ENCODE measurements at regions not wholly inside any gene's neighbourhood (a gene's known extent, or its start where the extent isn't known, plus 50 kb on each side); places are given as distances from the start of the nearest gene placed in this dataset.
A peak's percentile ranks its signal among the peaks of the same experiment; 100 is the strongest.

GRCh38 chr13:34410678-34411077 lies 531.4 kb upstream of the NBEA start:
- no peak for DNase-seq (ENCODE audit: low read depth)

GRCh38 chr13:34411177-34411576 lies 530.9 kb upstream of the NBEA start:
- no peak for DNase-seq (ENCODE audit: low read depth)

GRCh38 chr13:34411894-34412293 lies 530.2 kb upstream of the NBEA start:
- no peak for DNase-seq (ENCODE audit: low read depth)

- DNase-seq (ENCODE audit: low read depth) = no peak
These were observed 529.8 kb upstream of the NBEA start for GRCh38 chr13:34412295-34412694.

- peak; percentile 86 for DNase-seq (ENCODE audit: low read depth)
These were observed 529.2 kb upstream of the NBEA start for GRCh38 chr13:34412817-34413375.

GRCh38 chr13:34413538-34414210 lies 528.4 kb upstream of the NBEA start:
- peak; percentile 67 for DNase-seq (ENCODE audit: low read depth)

- DNase-seq (ENCODE audit: low read depth) = no peak
These were observed 527.5 kb upstream of the NBEA start for GRCh38 chr13:34414616-34415015.

- peak; percentile 34 for DNase-seq (ENCODE audit: low read depth)
These were observed 525.1 kb upstream of the NBEA start for GRCh38 chr13:34416971-34417380.

- no peak for DNase-seq (ENCODE audit: low read depth)
These were observed 524.2 kb upstream of the NBEA start for GRCh38 chr13:34417896-34418295.

- DNase-seq (ENCODE audit: low read depth) = no peak
These were observed 523.0 kb upstream of the NBEA start for GRCh38 chr13:34419025-34419424.

GRCh38 chr13:34419755-34420154 lies 522.3 kb upstream of the NBEA start:
- DNase-seq (ENCODE audit: low read depth) = no peak

GRCh38 chr13:34420702-34421346 lies 521.2 kb upstream of the NBEA start:
- DNase-seq (ENCODE audit: low read depth) = no peak

- DNase-seq (ENCODE audit: low read depth) = no peak
These were observed 520.7 kb upstream of the NBEA start for GRCh38 chr13:34421347-34421719.

GRCh38 chr13:34421858-34422475 lies 520.1 kb upstream of the NBEA start:
- DNase-seq (ENCODE audit: low read depth) = no peak

GRCh38 chr13:34422956-34423355 lies 519.1 kb upstream of the NBEA start:
- no peak for DNase-seq (ENCODE audit: low read depth)

GRCh38 chr13:34425327-34425949 lies 516.6 kb upstream of the NBEA start:
- no peak for DNase-seq (ENCODE audit: low read depth)

- no peak for DNase-seq (ENCODE audit: low read depth)
These were observed 513.2 kb upstream of the NBEA start for GRCh38 chr13:34428911-34429310.

- peak; percentile 78 for DNase-seq (ENCODE audit: low read depth)
These were observed 511.8 kb upstream of the NBEA start for GRCh38 chr13:34430294-34430693.

- DNase-seq (ENCODE audit: low read depth) = no peak
These were observed 510.1 kb upstream of the NBEA start for GRCh38 chr13:34431827-34432581.

GRCh38 chr13:34435338-34435737 lies 506.7 kb upstream of the NBEA start:
- DNase-seq (ENCODE audit: low read depth) = peak; percentile 85

GRCh38 chr13:34437873-34438272 lies 504.2 kb upstream of the NBEA start:
- DNase-seq (ENCODE audit: low read depth) = no peak

Data from HT1080 (cell line).